K562 (cell line): ENCODE measurements at regions not wholly inside any gene's neighbourhood (a gene's known extent, or its start where the extent isn't known, plus 50 kb on each side); places are given as distances from the start of the nearest gene placed in this dataset.

ENCODE experiments used
- ATAC-seq: fragments of 200-7000 bp; cut with Tn5 transposase; 3 replicates; pipeline ENCODE4 v1.9.1; 2020; ENCODE audit warnings: moderate library complexity
- BruUV-seq: library from RNA; stranded (reverse); fragments of 400-500 nt; replicated peaks from 2 replicates; lab custom pipeline; 2021; lab: Mats Ljungman, UMichigan
- CTCF ChIA-PET: fragments of 300-600 bp; formaldehyde crosslinking; extraction: SDS; loops from one replicate; lab custom pipeline; 2021; ENCODE audit warnings: low intra/inter-chr PET ratio; lab: Yijun Ruan, JAX
- POLR2A ChIA-PET: fragments of 300-600, 350-650 bp; sonication (Branson Sonifier 250); formaldehyde crosslinking; extraction: SDS; loops from one replicate; lab custom pipeline; 2021; ENCODE audit warnings: antibody characterized with exemption, inconsistent platforms; lab: Yijun Ruan, JAX
- DNase-seq, 4 experiments: peaks; one replicate each; pipeline versions ENCODE4 v3.0.0 to v3.0.0-alpha.2; 2011 to 2018; ENCODE audit warnings: low spot score in 3 of 4, mixed read lengths in 3 of 4; ENCODE audit errors: extremely low read depth in 1 of 4
- FAIRE-seq: peaks from 2 replicates; lab custom pipeline; 2011; peaks lifted over from hg19 to GRCh38; lab: Jason Lieb, UNC
- H2AFZ ChIP-seq: 2 replicates; pipeline ENCODE4 v1.6.0; 2011; ENCODE audit warnings: low read depth, low read length, control low read depth, inconsistent platforms
- H3K27ac ChIP-seq: fragments of 200-600 bp; 3 replicates; pipeline ENCODE4 v1.8.0; 2011; ENCODE audit warnings: low read depth, mild to moderate bottlenecking, control low read depth, inconsistent platforms, low read length, moderate library complexity, mixed read lengths; ENCODE audit errors: extremely low read depth
- H3K27me3 ChIP-seq, 2 experiments: fragments of 300-600 bp in 1 of 2; 2 replicates in 1 of 2; 3 replicates in 1 of 2; pipeline versions ENCODE4 v1.6.0 to v1.8.0; 2011; ENCODE audit warnings: inconsistent platforms in 2 of 2, low read length in 2 of 2, mild to moderate bottlenecking in 1 of 2, mixed read lengths in 1 of 2, moderate library complexity in 1 of 2; ENCODE audit not compliant: control insufficient read depth in 2 of 2, insufficient read depth in 2 of 2
- H3K36me3 ChIP-seq: fragments of 300-600 bp; 3 replicates; pipeline ENCODE4 v1.8.0; 2011; ENCODE audit warnings: mild to moderate bottlenecking, low read length, inconsistent platforms; ENCODE audit not compliant: control insufficient read depth, insufficient read depth
- H3K4me1 ChIP-seq, 2 experiments: fragments of 200-600 bp in 1 of 2; replicated peaks in 1 of 2; 2 replicates in 1 of 2; 3 replicates in 1 of 2; pipeline versions ENCODE4 v1.5.1 to v1.8.0; 2011; ENCODE audit warnings: inconsistent platforms in 2 of 2, low read length in 2 of 2, mild to moderate bottlenecking in 1 of 2, mixed read lengths in 1 of 2, moderate library complexity in 1 of 2; ENCODE audit not compliant: control insufficient read depth in 2 of 2, insufficient read depth in 2 of 2
- H3K4me2 ChIP-seq: 2 replicates; pipeline ENCODE4 v1.6.1; 2011; ENCODE audit warnings: low read length, control low read depth, inconsistent platforms, mixed read lengths; ENCODE audit not compliant: insufficient read depth
- H3K4me3 ChIP-seq: fragments of 200-600 bp; sonication (generic), shearing (Covaris generic); 2 replicates; pipeline ENCODE4 v1.5.1; 2016; ENCODE audit warnings: control low read depth, inconsistent platforms
- H3K79me2 ChIP-seq: fragments of 200-600 bp; 3 replicates; pipeline ENCODE4 v1.8.0; 2011; ENCODE audit warnings: low read length, inconsistent platforms; ENCODE audit not compliant: control insufficient read depth, insufficient read depth
- H3K9ac ChIP-seq, 2 experiments: 2 replicates each; pipeline versions ENCODE4 v1.6.0 to v1.6.1; 2011; ENCODE audit warnings: low read depth in 2 of 2, low read length in 2 of 2, control low read depth in 1 of 2, inconsistent platforms in 1 of 2, mild to moderate bottlenecking in 1 of 2, mixed read lengths in 1 of 2; ENCODE audit not compliant: insufficient read depth in 1 of 2
- H3K9me1 ChIP-seq: one replicate; pipeline ENCODE4 v1.6.0; 2011; ENCODE audit warnings: inconsistent platforms, mild to moderate bottlenecking, low read length, moderate library complexity; ENCODE audit not compliant: control insufficient read depth, insufficient read depth
- H3K9me3 ChIP-seq: replicated peaks from 2 replicates; pipeline ENCODE4 v1.5.1; 2011; ENCODE audit warnings: low read depth, low read length, inconsistent platforms; ENCODE audit not compliant: control insufficient read depth, insufficient read depth
- H4K20me1 ChIP-seq: replicated peaks from 2 replicates; pipeline ENCODE4 v1.6.1; 2011; ENCODE audit warnings: low read length, inconsistent platforms, mixed read lengths; ENCODE audit not compliant: control insufficient read depth, insufficient read depth
- ADNP ChIP-seq: fragments of 200-800 bp; sonication (Bioruptor generic); IDR thresholded peaks from 2 replicates; pipeline ENCODE4 v1.6.1; 2016; ENCODE audit warnings: missing genetic modification characterization, missing compliant biosample characterization
- E2F3 ChIP-seq: fragments of 250-450 bp; sonication (Bioruptor Pico); IDR thresholded peaks from 2 replicates; pipeline ENCODE4 v1.4.0; 2020; ENCODE audit warnings: mild to moderate bottlenecking
- KLF16 ChIP-seq: IDR thresholded peaks from 2 replicates; pipeline ENCODE4 v1.6.1; 2016; ENCODE audit warnings: antibody characterized with exemption
- MGA ChIP-seq: fragments of 450-650 bp; IDR thresholded peaks from 2 replicates; pipeline ENCODE4 v1.6.1; 2016; ENCODE audit warnings: mild to moderate bottlenecking, moderate library complexity
- POLR2H ChIP-seq: IDR thresholded peaks from 2 replicates; pipeline ENCODE4 v1.6.1; 2016; ENCODE audit warnings: missing genetic modification characterization, low read depth, mild to moderate bottlenecking, control low read depth, missing compliant biosample characterization, moderate library complexity
- PTBP1 ChIP-seq: fragments of 200-400 bp; formaldehyde crosslinking; IDR thresholded peaks from 2 replicates; pipeline ENCODE4 v1.6.1; 2017; ENCODE audit warnings: low read depth, low read length
- SIN3A ChIP-seq, 2 experiments: fragments of 150-350 bp in 1 of 2; IDR thresholded peaks; 2 replicates each; pipeline ENCODE4 v1.6.1; 2011 to 2016; ENCODE audit warnings: borderline replicate concordance in 2 of 2, low read depth in 2 of 2, low read length in 2 of 2, mild to moderate bottlenecking in 2 of 2, moderate library complexity in 2 of 2; ENCODE audit not compliant: control insufficient read depth in 1 of 2
- SP1 ChIP-seq: sonication (generic); formaldehyde crosslinking; IDR thresholded peaks from 2 replicates; pipeline ENCODE4 v1.8.1; 2022; ENCODE audit warnings: mild to moderate bottlenecking, missing genetic modification reagents
- SP2 ChIP-seq: IDR thresholded peaks from 2 replicates; pipeline ENCODE4 v1.6.1; 2011; ENCODE audit warnings: mild to moderate bottlenecking, low read depth, low read length, moderate library complexity; ENCODE audit not compliant: poor library complexity, severe bottlenecking; ENCODE audit errors: extremely low read depth
- ZNF212 ChIP-seq: fragments of 450-650 bp; formaldehyde crosslinking; IDR thresholded peaks from 2 replicates; pipeline ENCODE4 v1.4.0; 2020; ENCODE audit warnings: mild to moderate bottlenecking
- ZNF668 ChIP-seq: fragments of 250-450 bp; sonication (Bioruptor Pico); IDR thresholded peaks from 2 replicates; pipeline ENCODE4 v1.8.0; 2022; ENCODE audit warnings: mild to moderate bottlenecking, inconsistent platforms
- WGBS: fragments of 100-300 bp; shearing (Covaris generic); methylation state at CpG from one replicate; pipeline ENCODE4 v1.1.6; 2016; ENCODE audit warnings: low coverage, mixed read lengths; ENCODE audit not compliant: insufficient coverage; ENCODE audit errors: missing lambda C conversion rate; 5-methylcytosine and 5-hydroxymethylcytosine counted together
- in situ Hi-C: fragments of 300-500 bp; cut with MboI; formaldehyde crosslinking; loops from 4 replicates; pipeline ENCODE4 v1.15.0; 2018; ENCODE audit warnings: inconsistent platforms, mixed read lengths
- intact Hi-C: fragments of 100-400 bp; cut with micrococcal nuclease; formaldehyde crosslinking; loops from 2 replicates; pipeline ENCODE4 v1.14.2; 2022

GRCh38 chr11:116137753-116138152 lies 633.5 kb upstream of the CADM1 start:
- FAIRE-seq = no peak
- in situ Hi-C loops = no loop called here
- H3K79me2 ChIP-seq = no peaks in the 10 kb centered on the region
- H3K9ac ChIP-seq = no peak overlapping the region
- no peak overlapping the region for H2AFZ ChIP-seq
- CTCF ChIA-PET = no interaction called here
- H3K9me3 ChIP-seq = no peaks in the 10 kb centered on the region
- POLR2A ChIA-PET = no interaction called here
- no peaks in the 10 kb centered on the region for H3K9me1 ChIP-seq
- H3K4me1 ChIP-seq = no peaks in the 10 kb centered on the region
- 0% methylated on average over 2 of the region's 2 CpGs for WGBS
- no peak for DNase-seq
- no peak overlapping the region for H3K4me3 ChIP-seq
- no TSS peak for BruUV-seq
- intact Hi-C loops = no loop called here
- no peak overlapping the region for H3K4me2 ChIP-seq
- no peaks in the 10 kb centered on the region for H4K20me1 ChIP-seq
- no peak overlapping the region for H3K27ac ChIP-seq
- ATAC-seq = no peak
- H3K36me3 ChIP-seq = no peaks in the 10 kb centered on the region
- H3K27me3 ChIP-seq = no peaks in the 10 kb centered on the region; a peak in 1 of 5 replicates
- no peak for TF ChIP-seq SP2
- TF ChIP-seq PTBP1 = no peak
- TF ChIP-seq SIN3A (IDR thresholded peaks at IDR 0.05; ENCODE audit: borderline replicate concordance in 2 of 2, control insufficient read depth in 1 of 2, low read depth in 2 of 2, low read length in 2 of 2) = no peak
- TF ChIP-seq E2F3 (CRISPR knock-in tag) = no peak
- no peak for TF ChIP-seq SP1 (CRISPR knock-in tag)
- no peak for TF ChIP-seq KLF16
- TF ChIP-seq ADNP (tag) = no peak
- TF ChIP-seq ZNF212 (CRISPR knock-in tag) = no peak
- no peak for TF ChIP-seq MGA
- TF ChIP-seq POLR2H (tag) = no peak
- no peak for TF ChIP-seq ZNF668 (CRISPR knock-in tag)
